Tongue (tissue), 1 donor: ENCODE measurements at regions not wholly inside any gene's neighbourhood (a gene's known extent, or its start where the extent isn't known, plus 50 kb on each side); places are given as distances from the start of the nearest gene placed in this dataset.
A peak's percentile ranks its signal among the peaks of the same experiment; 100 is the strongest.

Experiments used
- DNase-seq: peaks from one replicate; pipeline ENCODE4 v3.0.0-alpha.2; 2015

DNA sequence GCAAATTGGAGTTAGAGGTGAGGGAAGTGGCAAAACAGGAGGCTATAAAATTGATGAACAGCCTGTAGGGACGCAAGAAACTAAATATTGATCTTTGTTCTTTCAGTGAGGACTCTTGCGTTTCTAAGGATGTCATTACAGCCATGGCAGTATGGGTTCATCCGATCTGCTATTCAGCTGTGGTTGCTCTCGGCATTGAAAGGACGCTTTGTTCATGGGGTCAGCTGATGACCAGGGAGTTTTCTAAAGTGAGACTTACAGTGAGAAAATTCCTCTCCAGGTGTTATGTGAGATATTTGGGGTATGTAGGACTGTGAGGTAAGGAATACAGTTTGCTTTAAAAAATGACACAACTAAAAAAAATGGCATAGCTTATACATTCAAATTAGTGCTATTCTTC, 52.7 kb upstream of the PELI1 start:
- no peak for DNase-seq

DNA sequence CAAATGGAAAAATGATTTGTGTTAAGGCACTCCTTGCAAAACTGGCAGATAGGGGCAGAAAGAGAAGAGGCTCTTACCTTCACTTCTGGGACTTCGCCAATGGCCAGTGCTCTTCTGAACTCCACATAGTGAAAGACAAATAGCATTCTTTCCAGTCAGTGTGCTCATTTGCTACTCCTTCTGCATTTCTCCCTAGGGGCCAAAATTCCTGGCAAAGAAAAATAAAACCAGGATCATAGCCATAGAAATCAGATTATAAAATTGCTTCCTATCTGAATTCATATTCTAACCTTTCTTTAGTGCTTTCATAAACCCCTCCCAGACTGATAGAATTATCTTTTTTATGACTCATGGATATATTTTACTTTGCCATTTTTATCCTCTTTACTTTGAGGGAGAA, 56.9 kb upstream of the PELI1 start:
- DNase-seq: peak; percentile 49

- DNase-seq: peak; percentile 89
These were observed 58.1 kb upstream of the PELI1 start for GRCh38 chr2:64202206-64202845.

- DNase-seq: no peak
These were observed 59.1 kb upstream of the PELI1 start for GRCh38 chr2:64203131-64203857.

GRCh38 chr2:64203858-64204632, 59.8 kb upstream of the PELI1 start:
- peak; percentile 65 for DNase-seq

- no peak for DNase-seq
These were observed 60.5 kb upstream of the PELI1 start for GRCh38 chr2:64204703-64205102.

- no peak for DNase-seq
These were observed 61.2 kb upstream of the PELI1 start for GRCh38 chr2:64205415-64205814.

- DNase-seq: no peak
These were observed 63.4 kb upstream of the PELI1 start for GRCh38 chr2:64207573-64207972.

GRCh38 chr2:64210816-64211215, 66.6 kb upstream of the PELI1 start:
- DNase-seq: no peak

GRCh38 chr2:64211276-64211921, 67.2 kb upstream of the PELI1 start:
- DNase-seq: no peak

DNA sequence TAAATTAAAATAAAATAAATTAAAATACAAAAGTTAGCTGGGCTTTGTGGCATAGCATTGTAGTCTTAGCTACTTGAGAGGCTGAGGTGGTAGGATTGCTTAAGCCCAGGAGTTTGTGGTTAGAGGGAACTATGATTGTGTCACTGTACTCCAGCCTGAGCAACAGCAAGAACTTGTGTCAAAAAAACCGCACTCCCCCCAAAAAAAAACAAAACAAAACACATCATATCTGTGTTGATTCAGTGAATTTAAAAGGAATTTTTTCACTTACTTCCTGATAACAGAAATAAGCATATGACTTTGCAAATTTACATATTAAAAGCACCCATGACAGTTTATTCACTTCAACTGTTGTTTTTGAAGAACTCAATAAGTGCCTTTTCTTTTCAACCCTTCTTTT, 68.1 kb upstream of the PELI1 start:
- no peak for DNase-seq

DNA sequence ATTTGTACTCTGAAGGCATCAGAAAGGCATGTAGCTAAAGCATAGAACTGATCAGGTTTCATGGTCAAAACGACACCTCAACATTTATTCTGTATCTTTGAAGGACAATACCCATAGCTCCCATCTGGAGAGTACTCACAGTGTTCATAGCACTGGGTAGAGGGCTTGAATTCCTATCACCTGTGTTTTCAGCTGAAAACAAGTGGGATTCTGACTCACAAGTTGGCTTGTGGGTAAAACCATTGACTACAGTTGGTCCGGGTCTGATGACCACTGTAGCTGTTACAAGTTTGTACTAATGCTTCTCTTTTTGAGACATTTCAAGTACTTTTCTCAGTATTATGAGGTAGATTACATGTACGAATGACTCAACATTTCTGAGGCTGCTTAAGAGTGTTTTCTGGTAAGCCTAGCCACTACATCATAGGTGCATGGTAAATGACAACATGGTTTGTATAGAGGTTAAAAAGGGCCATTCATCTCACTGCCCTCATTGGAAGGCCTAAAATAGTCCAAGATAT, 68.6 kb upstream of the PELI1 start:
- no peak for DNase-seq

GRCh38 chr2:64213532-64214275, 69.5 kb upstream of the PELI1 start:
- no peak for DNase-seq

DNA sequence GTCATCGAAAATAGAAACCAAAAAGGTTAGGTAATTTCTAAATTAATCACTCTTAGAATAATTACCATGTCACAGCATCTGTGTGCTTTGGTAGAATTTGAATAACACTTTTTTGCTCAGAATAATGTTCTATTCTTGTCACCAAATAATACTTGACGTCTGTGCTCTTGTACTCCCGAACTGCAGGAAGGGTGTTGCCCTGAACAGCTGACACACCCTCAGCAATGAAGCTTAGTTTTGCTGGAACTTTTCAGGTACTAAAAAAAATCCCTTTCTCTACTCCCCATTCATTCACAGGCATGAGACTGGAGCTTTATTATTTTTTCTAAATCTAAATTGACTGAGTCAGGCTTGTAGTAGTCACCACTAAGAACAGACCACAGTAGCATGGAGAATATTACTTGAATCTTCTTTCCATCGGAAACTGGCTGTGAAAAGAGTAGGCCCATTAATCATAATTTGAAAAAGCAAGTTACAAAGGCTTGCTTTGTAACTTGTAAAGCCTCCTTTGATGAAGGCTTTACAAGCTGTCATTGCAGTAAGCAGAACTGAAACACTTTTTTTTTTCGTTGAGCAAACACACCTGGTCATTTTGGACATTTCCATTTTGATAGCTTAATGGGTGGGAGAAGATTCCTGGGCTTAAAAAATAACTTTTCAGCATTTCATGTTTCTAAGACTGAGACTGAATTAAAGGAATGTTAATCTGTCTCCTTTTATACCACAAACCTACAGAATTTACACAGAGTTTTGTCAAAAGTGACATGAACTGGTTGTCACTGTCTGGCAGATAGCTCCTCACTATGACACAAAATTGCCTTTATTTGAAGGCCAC, 70.3 kb upstream of the PELI1 start:
- no peak for DNase-seq

DNA sequence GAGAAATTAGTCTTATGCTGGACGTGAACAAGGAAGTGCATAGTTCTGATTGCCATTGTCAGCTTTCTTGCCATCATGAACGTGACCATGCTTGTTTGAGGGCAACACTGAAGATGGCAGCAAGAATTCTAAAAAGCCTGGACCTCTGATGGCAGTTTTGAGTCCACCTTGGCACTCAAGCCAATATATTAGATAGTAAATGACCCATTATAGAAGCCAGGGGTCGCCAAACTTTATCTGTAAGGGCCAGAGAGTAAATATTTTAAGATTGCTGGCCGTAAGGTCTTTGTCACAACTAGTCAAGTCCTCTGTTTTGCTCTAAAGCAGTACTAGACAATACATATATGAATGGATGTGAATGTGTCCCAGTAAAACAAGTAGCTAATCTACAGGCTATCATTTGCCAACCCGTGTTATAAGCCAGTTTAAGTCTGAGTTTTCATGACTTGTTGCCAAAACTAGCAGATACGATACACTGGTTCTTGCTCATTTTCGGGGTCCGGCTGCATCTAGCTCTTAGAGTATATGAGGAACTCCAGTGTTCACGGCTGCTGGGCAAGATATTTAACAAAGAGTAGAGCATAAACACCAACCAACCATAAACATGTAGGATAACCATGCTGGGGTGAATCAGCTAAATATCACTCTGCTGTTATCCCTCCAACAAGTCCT, 73.1 kb upstream of the PELI1 start:
- no peak for DNase-seq

DNA sequence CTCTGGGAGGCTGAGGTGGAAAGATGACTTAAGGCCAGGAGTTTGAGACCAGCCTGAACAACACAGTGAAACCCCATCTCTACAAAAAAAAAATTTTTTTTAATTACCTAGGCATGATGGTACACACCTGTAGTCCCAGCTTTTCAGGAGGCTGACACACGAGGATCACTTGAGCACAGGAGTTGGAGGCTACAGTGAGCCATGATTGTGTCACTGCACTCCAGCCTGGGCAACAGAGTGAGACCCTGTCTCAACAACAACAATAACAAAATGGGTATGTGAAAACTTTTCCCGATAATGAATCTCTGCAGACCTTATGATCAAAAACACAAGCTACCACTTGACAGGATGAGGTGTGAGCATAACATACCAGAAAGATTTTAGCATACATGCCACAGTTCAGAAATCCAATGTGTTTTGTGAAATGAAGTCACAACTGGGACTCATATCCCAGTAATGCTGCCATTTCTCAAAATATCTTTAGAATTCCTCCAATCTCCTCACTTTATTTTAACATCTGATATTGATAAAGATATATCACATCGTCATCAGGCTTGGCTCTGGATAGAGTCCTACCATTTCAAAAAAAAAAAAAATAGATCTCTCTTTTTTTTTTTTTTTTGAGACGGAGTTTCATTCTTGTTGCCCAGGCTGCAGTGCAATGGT, 74.0 kb upstream of the PELI1 start:
- DNase-seq: no peak

DNA sequence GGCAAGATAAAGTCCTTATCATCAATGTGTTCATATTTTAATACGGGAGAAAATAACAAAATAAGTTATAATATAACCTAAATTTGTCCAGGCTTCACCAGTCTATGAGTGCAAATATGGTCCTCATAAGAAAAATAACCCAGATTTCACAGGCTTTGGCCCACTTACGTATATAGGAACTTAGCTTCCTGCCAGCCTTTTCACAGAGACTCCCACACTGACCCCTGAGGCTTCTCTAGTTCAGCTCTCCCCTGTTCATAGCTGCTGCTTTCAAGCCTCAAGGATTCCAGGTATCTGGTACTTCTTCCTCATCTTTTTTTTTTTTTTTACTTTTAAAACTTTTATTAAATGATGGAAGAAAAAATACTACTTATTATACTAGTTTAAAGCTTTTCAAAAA, 74.9 kb upstream of the PELI1 start:
- no peak for DNase-seq

- DNase-seq: no peak
These were observed 76.0 kb upstream of the PELI1 start for GRCh38 chr2:64220265-64220664.

DNA sequence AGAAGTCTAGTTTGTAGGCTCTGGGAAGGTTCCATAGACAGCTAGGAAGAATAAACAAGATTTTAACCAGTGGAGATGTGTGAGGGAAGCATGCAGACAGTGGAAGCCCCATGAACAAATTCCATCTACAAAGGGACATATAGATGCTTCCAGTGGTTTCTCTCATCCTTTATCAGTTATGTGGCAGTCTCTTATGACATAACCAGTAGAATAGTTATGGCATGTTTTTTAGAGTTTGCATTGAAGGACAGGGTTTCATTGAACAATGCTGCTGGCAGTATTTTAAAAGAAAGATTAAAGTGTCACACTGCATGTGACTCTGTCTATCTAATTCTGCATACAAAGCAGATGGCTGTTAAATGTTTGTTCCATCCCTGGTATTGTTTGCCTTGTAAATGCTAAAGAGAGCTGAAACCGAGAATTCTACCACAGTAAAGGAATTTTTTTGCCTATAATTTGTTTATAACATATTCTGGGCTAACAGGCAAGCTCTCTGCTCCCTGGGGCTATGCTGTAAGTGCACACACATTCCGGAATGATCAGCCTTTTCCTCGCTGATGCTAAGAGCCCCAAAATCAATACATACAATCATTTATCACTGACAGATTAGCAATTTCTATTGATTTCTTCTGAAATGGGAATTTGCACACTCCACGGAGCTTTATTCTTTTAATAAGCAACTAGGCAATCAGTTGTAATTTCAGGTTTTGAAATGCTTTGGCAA, 76.8 kb upstream of the PELI1 start:
- DNase-seq: no peak
